OCI-LY3 (cell line): ENCODE measurements at regions not wholly inside any gene's neighbourhood (a gene's known extent, or its start where the extent isn't known, plus 50 kb on each side); places are given as distances from the start of the nearest gene placed in this dataset.
"Not testable (repeated sequence)": the region's sequence is repeated elsewhere in the genome, so short reads cannot be mapped to it uniquely, and the experiment has no call there.

Source experiments
- H2AFZ ChIP-seq: fragments of 200-600, 300-600 bp; shearing (Covaris generic); 2 replicates; pipeline ENCODE4 v1.6.0; 2014; ENCODE audit warnings: antibody characterized with exemption, low read depth, low read length
- H3K27ac ChIP-seq: fragments of 200-600, 300-600 bp; sonication (generic); 2 replicates; pipeline ENCODE4 v1.5.1; 2014; ENCODE audit warnings: mild to moderate bottlenecking, low read length, moderate library complexity, mixed read lengths
- H3K27me3 ChIP-seq: fragments of 200-600, 300-600 bp; sonication (generic); 2 replicates; pipeline ENCODE4 v1.6.1; 2014; ENCODE audit warnings: low read depth, low read length, mixed read lengths
- H3K36me3 ChIP-seq: fragments of 200-600, 300-600 bp; sonication (generic); replicated peaks from 2 replicates; pipeline ENCODE3; 2014; ENCODE audit warnings: low read depth, low read length, mixed read lengths
- H3K4me1 ChIP-seq: fragments of 300-600, 200-600 bp; sonication (generic); 2 replicates; pipeline ENCODE4 v1.6.1; 2014; ENCODE audit warnings: low read length, mixed read lengths
- H3K4me2 ChIP-seq: fragments of 200-600, 300-600 bp; sonication (generic); 2 replicates; pipeline ENCODE4 v1.6.1; 2014; ENCODE audit warnings: low read length, mixed read lengths
- H3K4me3 ChIP-seq: fragments of 300-600, 200-600 bp; sonication (generic); 2 replicates; pipeline ENCODE4 v1.5.1; 2014; ENCODE audit warnings: antibody characterized with exemption, mild to moderate bottlenecking, low read length, moderate library complexity
- H3K79me2 ChIP-seq: fragments of 300-600, 200-600 bp; shearing (Covaris generic); 2 replicates; pipeline ENCODE4 v1.6.1; 2014; ENCODE audit warnings: mild to moderate bottlenecking, low read length, mixed read lengths
- H3K9ac ChIP-seq: fragments of 300-600, 200-600 bp; shearing (Covaris generic); 2 replicates; pipeline ENCODE4 v1.6.0; 2014; ENCODE audit warnings: mild to moderate bottlenecking, low read length, moderate library complexity
- H3K9me3 ChIP-seq: fragments of 200-600, 300-600 bp; shearing (Covaris generic); 2 replicates; pipeline ENCODE4 v1.6.1; 2014; ENCODE audit warnings: low read length, mixed read lengths; ENCODE audit not compliant: insufficient read depth
- H4K20me1 ChIP-seq: fragments of 200-600, 300-600 bp; sonication (generic); 2 replicates; pipeline ENCODE4 v1.6.1; 2016; ENCODE audit warnings: low read length, mixed read lengths; ENCODE audit not compliant: insufficient read depth
- CTCF ChIP-seq: fragments of 200-600, 300-600 bp; sonication (generic); IDR thresholded peaks from 2 replicates; pipeline ENCODE4 v1.5.1; 2014; ENCODE audit warnings: antibody characterized with exemption, low read length, low read depth
- EZH2phosphoT487 ChIP-seq: fragments of 200-600 bp; shearing (Covaris generic); IDR thresholded peaks from 2 replicates; pipeline ENCODE4 v1.6.1; 2018; ENCODE audit warnings: antibody characterized with exemption, mixed run types, low read depth

GRCh38 chr12:125549171-125549570, 483.9 kb downstream of the AACS start:
- no peak overlapping the region for H3K9ac ChIP-seq
- no peaks in the 10 kb centered on the region for H4K20me1 ChIP-seq
- TF ChIP-seq CTCF (no peak), EZH2phosphoT487 (no peak)
- H3K27me3 ChIP-seq: no peaks in the 10 kb centered on the region
- no peaks in the 10 kb centered on the region for H3K79me2 ChIP-seq
- H3K36me3 ChIP-seq: no peaks in the 10 kb centered on the region
- H3K4me3 ChIP-seq: no peak overlapping the region
- H3K9me3 ChIP-seq: no peaks in the 10 kb centered on the region
- peaks cover 3% of the 10 kb centered on the region; the same call in 1 of the 2 replicates for H3K4me1 ChIP-seq
- H2AFZ ChIP-seq: no peak overlapping the region
- H3K27ac ChIP-seq: no peak overlapping the region
- no peak overlapping the region for H3K4me2 ChIP-seq

DNA sequence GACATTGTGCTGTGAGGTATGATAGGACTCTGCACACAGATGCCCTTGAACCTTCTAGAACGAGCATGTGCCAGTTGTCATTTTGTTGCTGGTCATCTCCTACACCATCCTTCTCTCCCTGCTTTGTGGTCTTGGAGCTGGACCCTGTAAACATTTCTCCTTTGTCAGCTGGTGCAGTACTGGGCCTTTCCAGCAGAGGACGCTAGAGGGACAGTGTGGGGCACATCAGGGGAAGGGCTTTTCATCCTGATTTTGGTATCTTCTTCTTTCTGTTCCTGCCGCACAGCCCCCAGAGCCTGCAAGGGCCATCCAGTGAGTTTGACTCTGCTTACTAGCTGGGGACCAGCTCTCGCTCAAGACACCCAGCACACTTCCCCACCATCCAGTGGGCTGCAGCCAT, 484.6 kb downstream of the AACS start:
- Histone ChIP-seq H4K20me1 (no peaks in the 10 kb centered on the region), H3K9ac (no peak overlapping the region), H2AFZ (no peak overlapping the region; the same call in 1 of the 2 replicates), H3K36me3 (no peaks in the 10 kb centered on the region), H3K4me2 (no peak overlapping the region), H3K4me3 (no peak overlapping the region), H3K9me3 (no peaks in the 10 kb centered on the region), H3K27me3 (no peaks in the 10 kb centered on the region), H3K27ac (no peak overlapping the region), H3K4me1 (peaks cover 3% of the 10 kb centered on the region; the same call in 1 of the 2 replicates), H3K79me2 (no peaks in the 10 kb centered on the region)
- TF ChIP-seq CTCF (peak; percentile 60), EZH2phosphoT487 (no peak)

DNA sequence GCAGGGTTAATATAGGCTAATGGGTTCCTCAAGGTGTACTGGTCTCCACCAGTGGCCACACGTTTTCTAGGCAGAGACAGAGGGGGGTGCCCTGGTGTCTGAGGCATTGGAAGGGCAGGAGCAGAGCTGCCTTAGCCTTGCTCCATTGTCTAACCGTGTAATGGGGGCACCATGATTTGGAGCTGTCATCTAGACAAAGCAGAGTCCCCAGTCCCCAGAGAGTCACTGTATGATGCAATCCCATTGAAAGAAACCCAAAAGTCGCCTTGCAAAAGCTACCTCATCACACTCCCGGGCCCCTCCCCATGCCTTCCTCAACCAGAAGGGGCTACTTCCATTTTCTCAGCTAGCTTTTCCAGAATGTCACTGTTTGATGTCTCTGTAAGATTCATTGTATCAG, 487.1 kb downstream of the AACS start:
- Histone ChIP-seq H3K27me3 (no peaks in the 10 kb centered on the region), H3K9ac (no peak overlapping the region), H3K79me2 (no peaks in the 10 kb centered on the region), H3K4me3 (no peak overlapping the region), H3K4me1 (peaks cover 3% of the 10 kb centered on the region; the same call in 1 of the 2 replicates), H3K9me3 (no peaks in the 10 kb centered on the region), H3K36me3 (no peaks in the 10 kb centered on the region), H2AFZ (no peak overlapping the region), H4K20me1 (no peaks in the 10 kb centered on the region), H3K27ac (no peak overlapping the region), H3K4me2 (no peak overlapping the region)
- TF ChIP-seq CTCF: no peak
- no peak for TF ChIP-seq EZH2phosphoT487

- not testable (repeated sequence) for H2AFZ ChIP-seq, H3K27me3 ChIP-seq, H3K79me2 ChIP-seq, H3K36me3 ChIP-seq, H3K4me1 ChIP-seq, H3K4me2 ChIP-seq, H3K9ac ChIP-seq, H4K20me1 ChIP-seq, H3K27ac ChIP-seq, H3K9me3 ChIP-seq, H3K4me3 ChIP-seq
These were observed 495.8 kb downstream of the AACS start for GRCh38 chr12:125561008-125561407.

GRCh38 chr12:125564753-125565152, 499.5 kb downstream of the AACS start:
- H3K27me3 ChIP-seq: no peaks in the 10 kb centered on the region
- no peak overlapping the region for H2AFZ ChIP-seq
- no peak overlapping the region for H3K4me3 ChIP-seq
- no peak for TF ChIP-seq CTCF
- no peak for TF ChIP-seq EZH2phosphoT487
- no peaks in the 10 kb centered on the region for H4K20me1 ChIP-seq
- no peak overlapping the region for H3K9ac ChIP-seq
- H3K9me3 ChIP-seq: no peaks in the 10 kb centered on the region
- H3K4me1 ChIP-seq: no peaks in the 10 kb centered on the region
- no peaks in the 10 kb centered on the region for H3K79me2 ChIP-seq
- H3K36me3 ChIP-seq: no peaks in the 10 kb centered on the region
- no peak overlapping the region for H3K4me2 ChIP-seq
- no peak overlapping the region for H3K27ac ChIP-seq
